Rectal smooth muscle tissue (tissue), 1 donor: ENCODE measurements at regions not wholly inside any gene's neighbourhood (a gene's known extent, or its start where the extent isn't known, plus 50 kb on each side); places are given as distances from the start of the nearest gene placed in this dataset.

Experiments
- H3K27ac ChIP-seq: one replicate; pipeline ENCODE4 v1.7.0; 2013; ENCODE audit warnings: low read depth, low read length, inconsistent platforms
- H3K27me3 ChIP-seq: one replicate; pipeline ENCODE4 v1.7.0; 2013; ENCODE audit warnings: low read length; ENCODE audit not compliant: control insufficient read depth, insufficient read depth
- H3K36me3 ChIP-seq: one replicate; pipeline ENCODE4 v1.7.0; 2013; ENCODE audit warnings: low read length; ENCODE audit not compliant: control insufficient read depth, insufficient read depth
- H3K4me1 ChIP-seq: one replicate; pipeline ENCODE4 v1.7.0; 2013; ENCODE audit warnings: low read length; ENCODE audit not compliant: control insufficient read depth, insufficient read depth
- H3K4me3 ChIP-seq: one replicate; pipeline ENCODE4 v1.7.0; 2013; ENCODE audit warnings: low read length
- H3K9ac ChIP-seq: one replicate; pipeline ENCODE4 v1.7.0; 2013; ENCODE audit warnings: low read length

DNA sequence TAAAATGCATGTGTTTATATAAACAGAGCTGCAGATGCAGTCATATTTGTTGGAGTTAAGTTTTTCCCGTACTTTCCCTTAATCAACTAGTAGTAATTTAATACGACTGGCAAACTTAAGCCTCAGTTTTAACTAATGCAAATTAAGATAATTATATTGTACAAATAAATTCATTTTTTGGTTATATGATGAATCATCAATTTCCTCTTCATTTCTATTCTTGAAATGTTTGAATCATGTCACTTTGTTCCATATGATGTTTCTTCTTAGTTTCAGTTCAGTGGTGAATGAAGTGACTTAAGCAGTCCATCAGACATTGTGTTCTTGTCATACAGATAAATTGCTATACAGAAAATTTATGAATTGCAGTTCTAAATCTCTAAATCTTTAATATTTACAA lies 1361.2 kb upstream of the EPHA6 start:
- no peaks in the 10 kb centered on the region for H3K4me1 ChIP-seq
- no peak overlapping the region for H3K27ac ChIP-seq
- no peaks in the 10 kb centered on the region for H3K27me3 ChIP-seq
- no peaks in the 10 kb centered on the region for H3K36me3 ChIP-seq
- no peak overlapping the region for H3K9ac ChIP-seq
- no peak overlapping the region for H3K4me3 ChIP-seq

GRCh38 chr3:95456835-95457234 lies 1357.6 kb upstream of the EPHA6 start:
- Histone ChIP-seq H3K4me1 (no peaks in the 10 kb centered on the region), H3K4me3 (no peak overlapping the region), H3K27ac (no peak overlapping the region)

DNA sequence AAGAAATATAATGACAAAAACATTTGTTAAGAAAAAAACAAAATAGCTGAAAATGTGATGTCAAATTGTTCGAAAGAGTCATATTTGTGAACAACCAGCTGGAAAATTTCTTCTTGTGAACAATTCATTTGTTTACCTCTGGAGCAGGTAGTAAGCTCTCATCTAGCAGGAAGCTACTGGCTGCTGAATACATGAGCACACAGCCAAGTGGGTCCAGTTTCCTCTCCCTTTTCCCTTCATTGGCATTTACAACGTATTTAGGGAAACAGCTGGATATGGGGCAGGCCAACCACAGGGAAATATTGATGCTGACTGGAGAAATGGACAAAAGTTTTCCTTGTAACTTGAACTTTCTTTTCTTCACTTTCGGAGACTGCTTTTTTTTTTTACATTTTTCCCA lies 1354.7 kb upstream of the EPHA6 start:
- Histone ChIP-seq H3K36me3 (no peaks in the 10 kb centered on the region), H3K9ac (no peak overlapping the region), H3K27me3 (no peaks in the 10 kb centered on the region), H3K4me1 (no peaks in the 10 kb centered on the region), H3K27ac (no peak overlapping the region), H3K4me3 (no peak overlapping the region)

More at GRCh38 chr3:95456835-95457234, 1357.6 kb upstream of the EPHA6 start:
- Histone ChIP-seq H3K9ac (no peak overlapping the region), H3K36me3 (no peaks in the 10 kb centered on the region), H3K27me3 (no peaks in the 10 kb centered on the region)

- Histone ChIP-seq H3K27ac (no peak overlapping the region), H3K27me3 (no peaks in the 10 kb centered on the region), H3K9ac (no peak overlapping the region), H3K36me3 (no peaks in the 10 kb centered on the region), H3K4me1 (no peaks in the 10 kb centered on the region), H3K4me3 (no peak overlapping the region)
These were observed 1354.1 kb upstream of the EPHA6 start for GRCh38 chr3:95460274-95460673.

DNA sequence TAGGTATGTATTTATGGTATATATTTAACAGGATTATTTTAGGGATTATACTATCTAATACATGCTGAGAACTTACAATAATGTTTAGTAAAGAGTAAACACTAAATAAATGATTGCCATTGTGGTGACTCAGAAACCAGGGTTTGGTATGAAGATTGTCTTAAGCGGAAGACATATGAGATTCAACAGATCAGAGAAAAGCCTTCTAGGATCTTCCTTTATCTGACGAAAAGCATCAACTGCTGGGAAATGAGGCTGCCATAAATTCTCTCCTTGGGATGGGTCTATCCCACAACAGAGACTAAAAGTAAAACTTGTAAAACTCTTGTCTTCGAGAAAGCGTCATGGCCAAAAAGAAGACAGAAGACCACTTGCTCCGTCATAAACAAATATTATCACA lies 1352.2 kb upstream of the EPHA6 start:
- Histone ChIP-seq H3K36me3 (no peaks in the 10 kb centered on the region), H3K27ac (no peak overlapping the region), H3K4me3 (no peak overlapping the region), H3K9ac (no peak overlapping the region), H3K27me3 (no peaks in the 10 kb centered on the region), H3K4me1 (no peaks in the 10 kb centered on the region)

DNA sequence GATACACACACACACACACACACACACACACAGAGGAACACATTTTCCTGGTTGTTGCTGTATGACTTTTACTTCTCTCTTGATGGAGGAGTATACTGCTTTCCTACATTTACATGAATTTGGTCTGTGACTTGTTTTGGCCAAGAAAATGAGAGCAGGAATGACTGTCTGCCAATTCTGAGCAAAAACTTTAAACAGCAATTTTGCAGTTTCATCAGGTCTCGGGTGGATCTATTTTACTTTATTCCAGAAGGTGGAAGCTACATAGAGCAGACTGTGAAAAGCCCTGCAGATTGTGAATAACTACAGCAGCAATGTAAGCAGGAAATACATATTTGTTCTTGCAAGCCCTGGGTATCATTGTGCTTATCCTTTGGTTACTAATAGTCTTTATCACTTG lies 1350.0 kb upstream of the EPHA6 start:
- Histone ChIP-seq H3K27me3 (no peaks in the 10 kb centered on the region), H3K27ac (no peak overlapping the region), H3K4me1 (no peaks in the 10 kb centered on the region), H3K9ac (no peak overlapping the region), H3K36me3 (no peaks in the 10 kb centered on the region), H3K4me3 (no peak overlapping the region)

GRCh38 chr3:95468331-95468730 lies 1346.1 kb upstream of the EPHA6 start:
- Histone ChIP-seq H3K27ac (no peak overlapping the region), H3K4me1 (no peaks in the 10 kb centered on the region), H3K9ac (no peak overlapping the region), H3K27me3 (no peaks in the 10 kb centered on the region), H3K4me3 (no peak overlapping the region), H3K36me3 (no peaks in the 10 kb centered on the region)

- H3K9ac ChIP-seq, result no peak overlapping the region
- no peaks in the 10 kb centered on the region for H3K27me3 ChIP-seq
- H3K27ac ChIP-seq, result no peak overlapping the region
- no peaks in the 10 kb centered on the region for H3K4me1 ChIP-seq
- no peak overlapping the region for H3K4me3 ChIP-seq
- no peaks in the 10 kb centered on the region for H3K36me3 ChIP-seq
These were observed 1340.1 kb upstream of the EPHA6 start for GRCh38 chr3:95474338-95474737.

DNA sequence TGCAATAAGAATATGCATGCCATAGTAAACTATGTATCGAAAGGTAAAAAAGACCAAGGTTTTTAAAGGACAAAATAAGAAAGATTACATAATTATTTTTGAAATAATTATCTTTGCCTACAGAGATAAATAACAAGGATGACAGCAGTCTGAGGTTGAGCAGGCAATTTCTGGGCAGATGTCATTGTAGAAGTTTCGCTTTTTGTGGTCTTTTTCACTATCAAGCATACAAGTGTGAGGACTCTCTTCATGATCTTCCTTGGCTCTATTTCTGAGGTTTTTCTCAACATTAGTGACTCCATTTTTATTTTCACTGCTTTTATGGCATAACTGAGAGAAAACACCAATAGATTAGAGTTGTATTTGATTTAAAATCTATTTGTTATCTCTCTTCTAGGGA lies 1337.9 kb upstream of the EPHA6 start:
- Histone ChIP-seq H3K4me1 (no peaks in the 10 kb centered on the region), H3K27me3 (no peaks in the 10 kb centered on the region), H3K4me3 (no peak overlapping the region), H3K9ac (no peak overlapping the region), H3K36me3 (no peaks in the 10 kb centered on the region), H3K27ac (no peak overlapping the region)

- H3K27me3 ChIP-seq, result no peaks in the 10 kb centered on the region
- no peaks in the 10 kb centered on the region for H3K4me1 ChIP-seq
- H3K9ac ChIP-seq, result no peak overlapping the region
- H3K4me3 ChIP-seq, result no peak overlapping the region
- H3K27ac ChIP-seq, result no peak overlapping the region
- no peaks in the 10 kb centered on the region for H3K36me3 ChIP-seq
These were observed 1308.2 kb upstream of the EPHA6 start for GRCh38 chr3:95506174-95506573.

DNA sequence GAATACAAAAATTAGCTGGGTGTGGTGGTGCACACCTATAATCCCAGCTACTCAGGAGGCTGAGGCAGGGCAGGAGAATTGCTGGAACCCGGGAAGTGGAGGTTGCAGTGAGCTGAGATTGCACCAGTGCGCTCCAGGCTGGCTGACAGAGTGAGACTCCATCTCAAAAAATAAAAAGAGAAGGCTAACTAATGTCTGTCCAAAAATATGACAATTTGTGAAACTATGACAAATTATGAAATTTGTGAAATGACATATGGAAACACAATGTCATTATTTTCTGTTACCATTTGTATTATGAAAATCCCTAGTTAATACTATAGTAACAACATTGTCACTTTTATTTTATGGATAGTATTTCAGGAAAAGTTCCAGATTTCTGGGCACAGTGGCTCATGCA lies 1306.3 kb upstream of the EPHA6 start:
- Histone ChIP-seq H3K4me3 (no peak overlapping the region), H3K27me3 (no peaks in the 10 kb centered on the region), H3K4me1 (no peaks in the 10 kb centered on the region), H3K9ac (no peak overlapping the region), H3K36me3 (no peaks in the 10 kb centered on the region), H3K27ac (no peak overlapping the region)

DNA sequence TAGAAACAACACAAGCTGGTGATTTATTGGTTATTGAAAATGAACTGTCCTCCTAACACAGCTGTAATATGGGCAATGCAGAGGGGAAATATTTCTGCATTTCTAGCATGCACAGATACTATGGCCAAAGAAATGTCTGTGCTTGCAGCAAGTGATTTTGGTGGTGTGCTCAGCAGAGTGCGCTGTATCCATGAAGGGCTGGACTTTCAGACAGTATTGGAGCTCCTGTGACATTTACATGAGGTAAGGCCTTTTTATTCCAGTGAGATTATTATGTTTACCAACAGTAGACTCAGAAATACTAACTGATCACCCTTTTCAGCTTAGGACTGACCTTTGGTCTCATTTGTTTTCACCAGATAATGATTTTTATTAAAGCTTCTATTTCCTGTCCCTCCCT lies 1302.6 kb upstream of the EPHA6 start:
- no peak overlapping the region for H3K4me3 ChIP-seq
- no peak overlapping the region for H3K9ac ChIP-seq
- H3K27ac ChIP-seq, result no peak overlapping the region
- no peaks in the 10 kb centered on the region for H3K4me1 ChIP-seq
- H3K36me3 ChIP-seq, result no peaks in the 10 kb centered on the region
- H3K27me3 ChIP-seq, result no peaks in the 10 kb centered on the region

DNA sequence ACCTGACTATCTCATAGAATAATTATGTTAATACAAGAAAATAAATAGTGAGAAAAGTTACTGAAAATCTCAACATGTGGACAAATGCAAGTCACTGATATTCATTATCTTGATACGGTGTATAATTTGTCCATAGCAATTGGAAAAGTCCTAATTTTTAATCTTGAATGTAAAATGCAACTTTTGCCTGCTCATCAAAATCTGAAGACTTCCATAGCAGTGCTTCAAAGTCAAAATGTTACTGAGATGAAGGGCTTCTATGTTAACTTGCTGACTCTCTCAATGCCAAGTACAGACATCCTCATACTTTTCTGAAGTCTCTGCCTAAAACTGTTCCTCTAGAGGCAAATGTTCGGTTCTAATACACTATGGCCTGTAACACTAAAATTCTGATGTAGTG lies 1300.1 kb upstream of the EPHA6 start:
- H3K9ac ChIP-seq, result no peak overlapping the region
- H3K27ac ChIP-seq, result no peak overlapping the region
- no peak overlapping the region for H3K4me3 ChIP-seq
- no peaks in the 10 kb centered on the region for H3K4me1 ChIP-seq
- H3K36me3 ChIP-seq, result no peaks in the 10 kb centered on the region
- no peaks in the 10 kb centered on the region for H3K27me3 ChIP-seq

GRCh38 chr3:95521396-95521795 lies 1293.0 kb upstream of the EPHA6 start:
- no peak overlapping the region for H3K27ac ChIP-seq
- H3K27me3 ChIP-seq, result no peaks in the 10 kb centered on the region
- H3K9ac ChIP-seq, result no peak overlapping the region
- no peaks in the 10 kb centered on the region for H3K4me1 ChIP-seq
- H3K36me3 ChIP-seq, result no peaks in the 10 kb centered on the region
- H3K4me3 ChIP-seq, result no peak overlapping the region
